ENCODE measurements at regions not wholly inside any gene's neighbourhood (a gene's known extent, or its start where the extent isn't known, plus 50 kb on each side); places are given as distances from the start of the nearest gene placed in this dataset.

- DNase-seq (ENCODE audit: extremely low read depth, low read depth), result no peak
- H3K4me3 ChIP-seq (replicated peaks; ENCODE audit: low read depth, low read length), result no peak overlapping the region
- TF ChIP-seq CTCF (IDR thresholded peaks at IDR 0.05; ENCODE audit: low read depth, low read length, missing control alignments), result no peak
Measured at GRCh38 chr21:35100349-35100811, 51.3 kb upstream of the RUNX1 start.

- H3K4me3 ChIP-seq (replicated peaks; ENCODE audit: low read depth, low read length), result no peak overlapping the region
- no peak for DNase-seq (ENCODE audit: extremely low read depth, low read depth)
- TF ChIP-seq CTCF (IDR thresholded peaks at IDR 0.05; ENCODE audit: low read depth, low read length, missing control alignments), result no peak
Measured at GRCh38 chr21:35099310-35099709, 50.2 kb upstream of the RUNX1 start.

Measured in HFF-Myc (cell line).